GM21529 (cell line): ENCODE measurements at regions not wholly inside any gene's neighbourhood (a gene's known extent, or its start where the extent isn't known, plus 50 kb on each side); places are given as distances from the start of the nearest gene placed in this dataset.

Experiments used
- ATAC-seq: cut with Tn5 transposase; IDR thresholded peaks from one replicate; pipeline ENCODE4 v1.9.1; 2021; ENCODE audit not compliant: unreplicated experiment

GRCh38 chr4:165666836-165667235 is 206.2 kb upstream of the TLL1 start:
- no peak for ATAC-seq

GRCh38 chr4:165667969-165668368 is 205.1 kb upstream of the TLL1 start:
- no peak for ATAC-seq

- no peak for ATAC-seq
Measured at GRCh38 chr4:165668694-165669093, 204.3 kb upstream of the TLL1 start.

- no peak for ATAC-seq
Measured at GRCh38 chr4:165677081-165677480, 196.0 kb upstream of the TLL1 start.

GRCh38 chr4:165678236-165678935 is 194.7 kb upstream of the TLL1 start:
- ATAC-seq, result no peak

GRCh38 chr4:165678936-165679325 is 194.1 kb upstream of the TLL1 start:
- ATAC-seq, result no peak

- no peak for ATAC-seq
Measured at GRCh38 chr4:165680821-165681220, 192.2 kb upstream of the TLL1 start.

- ATAC-seq, result no peak
Measured at GRCh38 chr4:165682611-165683010, 190.4 kb upstream of the TLL1 start.

- no peak for ATAC-seq
Measured at GRCh38 chr4:165684177-165684805, 188.7 kb upstream of the TLL1 start.

- ATAC-seq, result no peak
Measured at GRCh38 chr4:165686756-165687155, 186.3 kb upstream of the TLL1 start.

- ATAC-seq, result no peak
Measured at GRCh38 chr4:165689159-165689558, 183.9 kb upstream of the TLL1 start.

GRCh38 chr4:165692082-165692481 is 181.0 kb upstream of the TLL1 start:
- ATAC-seq, result no peak

GRCh38 chr4:165698272-165698671 is 174.8 kb upstream of the TLL1 start:
- no peak for ATAC-seq

GRCh38 chr4:165699055-165699454 is 174.0 kb upstream of the TLL1 start:
- ATAC-seq, result no peak

- ATAC-seq, result no peak
Measured at GRCh38 chr4:165700855-165701254, 172.2 kb upstream of the TLL1 start.

- ATAC-seq, result no peak
Measured at GRCh38 chr4:165707128-165707527, 165.9 kb upstream of the TLL1 start.

GRCh38 chr4:165709516-165709915 is 163.5 kb upstream of the TLL1 start:
- ATAC-seq, result no peak

GRCh38 chr4:165709973-165710526 is 163.0 kb upstream of the TLL1 start:
- no peak for ATAC-seq

- ATAC-seq, result no peak
Measured at GRCh38 chr4:165711436-165711835, 161.6 kb upstream of the TLL1 start.

GRCh38 chr4:165711912-165712311 is 161.1 kb upstream of the TLL1 start:
- ATAC-seq, result no peak

GRCh38 chr4:165714650-165715049 is 158.4 kb upstream of the TLL1 start:
- ATAC-seq, result no peak

GRCh38 chr4:165715211-165715610 is 157.8 kb upstream of the TLL1 start:
- no peak for ATAC-seq

- no peak for ATAC-seq
Measured at GRCh38 chr4:165715989-165716388, 157.0 kb upstream of the TLL1 start.
